ENCODE measurements at regions not wholly inside any gene's neighbourhood (a gene's known extent, or its start where the extent isn't known, plus 50 kb on each side); places are given as distances from the start of the nearest gene placed in this dataset.

GRCh38 chr4:135564090-135564489 lies 1362.5 kb upstream of the PABPC4L start:
- in situ Hi-C loops (cut with MboI; ENCODE audit: low pct_unique_long_range_greater_than_20kb, low sequenced_read_pairs, unreplicated experiment) = no loop called here
- no peak for DNase-seq (ENCODE audit: low spot score)
- TF ChIP-seq CTCF (IDR thresholded peaks at IDR 0.05; ENCODE audit: extremely low read depth, insufficient read depth, missing control alignments) = no peak

GRCh38 chr4:135553213-135553612 lies 1351.6 kb upstream of the PABPC4L start:
- DNase-seq (ENCODE audit: low spot score) = no peak
- in situ Hi-C loops (cut with MboI; ENCODE audit: low pct_unique_long_range_greater_than_20kb, low sequenced_read_pairs, unreplicated experiment) = no loop called here
- TF ChIP-seq CTCF (IDR thresholded peaks at IDR 0.05; ENCODE audit: extremely low read depth, insufficient read depth, missing control alignments) = no peak

- DNase-seq (ENCODE audit: low spot score) = no peak
- in situ Hi-C loops (cut with MboI; ENCODE audit: low pct_unique_long_range_greater_than_20kb, low sequenced_read_pairs, unreplicated experiment) = no loop called here
- no peak for TF ChIP-seq CTCF (IDR thresholded peaks at IDR 0.05; ENCODE audit: extremely low read depth, insufficient read depth, missing control alignments)
Measured at GRCh38 chr4:135552131-135552530, 1350.5 kb upstream of the PABPC4L start.

- no peak for TF ChIP-seq CTCF (IDR thresholded peaks at IDR 0.05; ENCODE audit: extremely low read depth, insufficient read depth, missing control alignments)
- DNase-seq (ENCODE audit: low spot score) = no peak
- in situ Hi-C loops (cut with MboI; ENCODE audit: low pct_unique_long_range_greater_than_20kb, low sequenced_read_pairs, unreplicated experiment) = no loop called here
Measured at GRCh38 chr4:135548711-135549110, 1347.1 kb upstream of the PABPC4L start.

GRCh38 chr4:135545616-135546317 lies 1344.2 kb upstream of the PABPC4L start:
- DNase-seq (ENCODE audit: low spot score) = no peak
- in situ Hi-C loops (cut with MboI; ENCODE audit: low pct_unique_long_range_greater_than_20kb, low sequenced_read_pairs, unreplicated experiment) = no loop called here
- no peak for TF ChIP-seq CTCF (IDR thresholded peaks at IDR 0.05; ENCODE audit: extremely low read depth, insufficient read depth, missing control alignments)

- TF ChIP-seq CTCF (IDR thresholded peaks at IDR 0.05; ENCODE audit: extremely low read depth, insufficient read depth, missing control alignments) = no peak
- in situ Hi-C loops (cut with MboI; ENCODE audit: low pct_unique_long_range_greater_than_20kb, low sequenced_read_pairs, unreplicated experiment) = no loop called here
- DNase-seq (ENCODE audit: low spot score) = no peak
Measured at GRCh38 chr4:135538698-135539097, 1337.1 kb upstream of the PABPC4L start.
